DOHH2 (cell line): ENCODE measurements at regions not wholly inside any gene's neighbourhood (a gene's known extent, or its start where the extent isn't known, plus 50 kb on each side); places are given as distances from the start of the nearest gene placed in this dataset.

Source experiments
- H3F3A ChIP-seq: fragments of 200-600 bp; sonication (generic), shearing (Covaris generic); 2 replicates; pipeline ENCODE4 v1.6.0; 2016; ENCODE audit warnings: antibody characterized with exemption, mild to moderate bottlenecking; ENCODE audit not compliant: control insufficient read depth, insufficient read depth
- H3K27ac ChIP-seq: fragments of 200-600 bp; sonication (generic); 2 replicates; pipeline ENCODE4 v1.5.1; 2014; ENCODE audit warnings: low read depth, mild to moderate bottlenecking, low read length, moderate library complexity
- H3K27me3 ChIP-seq: fragments of 200-600 bp; sonication (generic); 2 replicates; pipeline ENCODE4 v1.6.1; 2014; ENCODE audit warnings: mild to moderate bottlenecking, low read length, mixed read lengths; ENCODE audit not compliant: control insufficient read depth
- H3K36me3 ChIP-seq: fragments of 200-600 bp; sonication (generic); 2 replicates; pipeline ENCODE4 v1.6.1; 2014; ENCODE audit warnings: mild to moderate bottlenecking, low read length, moderate library complexity, mixed read lengths; ENCODE audit not compliant: control insufficient read depth
- H3K4me1 ChIP-seq: fragments of 200-600 bp; sonication (generic); 2 replicates; pipeline ENCODE4 v1.6.1; 2014; ENCODE audit warnings: mild to moderate bottlenecking, low read length, mixed read lengths; ENCODE audit not compliant: control insufficient read depth
- H3K4me2 ChIP-seq: fragments of 200-600 bp; sonication (generic); 2 replicates; pipeline ENCODE4 v1.6.0; 2014; ENCODE audit warnings: mild to moderate bottlenecking, low read length, moderate library complexity
- H3K4me3 ChIP-seq: fragments of 200-600 bp; sonication (generic); 2 replicates; pipeline ENCODE4 v1.5.1; 2014; ENCODE audit warnings: mild to moderate bottlenecking, low read length, mixed read lengths
- H3K79me2 ChIP-seq: fragments of 200-600 bp; sonication (generic); 2 replicates; pipeline ENCODE4 v1.6.1; 2014; ENCODE audit warnings: mild to moderate bottlenecking, low read length, mixed read lengths; ENCODE audit not compliant: control insufficient read depth
- H3K9me2 ChIP-seq: fragments of 200-600 bp; sonication (generic); replicated peaks from 2 replicates; pipeline ENCODE4 v1.6.1; 2014; ENCODE audit warnings: mild to moderate bottlenecking, low read length, mixed read lengths; ENCODE audit not compliant: control insufficient read depth
- H3K9me3 ChIP-seq: fragments of 200-600 bp; sonication (generic); 2 replicates; pipeline ENCODE4 v1.6.1; 2014; ENCODE audit warnings: antibody characterized with exemption, low read length, mixed read lengths; ENCODE audit not compliant: control insufficient read depth, insufficient read depth
- H4K20me1 ChIP-seq: fragments of 200-600 bp; sonication (generic); 2 replicates; pipeline ENCODE4 v1.6.0; 2014; ENCODE audit warnings: low read depth, mild to moderate bottlenecking, antibody characterized with exemption, low read length, moderate library complexity; ENCODE audit not compliant: control insufficient read depth, insufficient read depth
- CTCF ChIP-seq: fragments of 200-600 bp; sonication (generic); IDR thresholded peaks from one replicate; pipeline ENCODE4 v1.5.1; 2014; ENCODE audit warnings: antibody characterized with exemption, mild to moderate bottlenecking, low read depth, low read length; ENCODE audit not compliant: poor library complexity, severe bottlenecking
- EZH2phosphoT487 ChIP-seq: fragments of 200-600 bp; sonication (generic); IDR thresholded peaks from 2 replicates; pipeline ENCODE4 v1.6.1; 2017; ENCODE audit warnings: borderline replicate concordance, mild to moderate bottlenecking, antibody characterized with exemption, low read length, moderate library complexity, mixed read lengths

DNA sequence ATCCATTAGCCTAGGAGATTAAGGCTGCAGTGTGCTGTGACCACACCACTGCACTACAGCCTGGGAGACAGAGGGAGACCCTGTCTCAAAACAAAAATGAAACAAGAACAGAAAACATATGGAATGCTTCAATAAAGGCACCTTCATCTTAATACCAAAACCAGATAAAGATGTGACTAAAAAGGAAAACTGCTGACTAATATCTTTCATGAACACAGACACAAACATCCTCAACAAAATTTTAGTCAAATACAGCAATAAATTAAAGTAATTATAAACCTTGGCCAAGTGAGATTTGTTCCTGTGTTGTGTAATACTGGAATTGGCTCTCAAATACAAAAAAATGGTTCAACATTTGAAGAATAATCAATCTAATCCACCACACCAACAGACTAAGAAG is 103.5 kb downstream of the PRR20E start:
- no peaks in the 10 kb centered on the region for H3K9me3 ChIP-seq
- no peaks in the 10 kb centered on the region for H3K27me3 ChIP-seq
- no peak overlapping the region for H3K27ac ChIP-seq
- no peaks in the 10 kb centered on the region for H3F3A ChIP-seq
- no peak for TF ChIP-seq EZH2phosphoT487
- TF ChIP-seq CTCF, result no peak
- H3K4me3 ChIP-seq, result no peak overlapping the region
- H3K4me2 ChIP-seq, result no peak overlapping the region
- H3K9me2 ChIP-seq, result no peaks in the 10 kb centered on the region
- no peaks in the 10 kb centered on the region for H3K36me3 ChIP-seq
- no peaks in the 10 kb centered on the region for H3K79me2 ChIP-seq
- H4K20me1 ChIP-seq, result no peaks in the 10 kb centered on the region
- H3K4me1 ChIP-seq, result no peaks in the 10 kb centered on the region

- no peak overlapping the region for H3K4me3 ChIP-seq
Observed at GRCh38 chr13:57286511-57287098, 119.6 kb downstream of the PRR20E start.

DNA sequence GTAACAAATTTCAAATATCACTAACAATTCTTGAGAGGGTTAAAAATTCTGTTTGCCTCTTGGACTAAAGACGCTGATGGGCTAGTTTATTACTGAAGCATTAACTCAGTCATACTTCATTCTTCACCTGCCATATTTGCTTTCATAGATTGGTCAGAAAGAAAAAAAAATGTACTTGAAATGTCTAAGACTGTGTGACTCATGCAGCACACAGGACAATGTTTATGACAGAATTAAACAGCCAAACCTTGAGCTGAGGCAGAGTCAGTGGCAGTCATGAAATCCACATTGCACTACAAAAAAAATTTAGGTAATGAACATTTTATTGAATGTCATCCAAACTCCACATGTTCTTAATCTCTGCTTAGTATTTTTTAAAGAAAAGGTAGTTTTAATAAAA is 135.6 kb downstream of the PRR20E start:
- TF ChIP-seq CTCF (no peak), EZH2phosphoT487 (no peak)
- Histone ChIP-seq H3K9me2 (no peaks in the 10 kb centered on the region), H3K27ac (no peak overlapping the region)

More at GRCh38 chr13:57286511-57287098, 119.6 kb downstream of the PRR20E start:
- no peaks in the 10 kb centered on the region for H3F3A ChIP-seq
- H3K4me1 ChIP-seq, result no peaks in the 10 kb centered on the region
- H3K79me2 ChIP-seq, result no peaks in the 10 kb centered on the region
- H3K9me2 ChIP-seq, result no peaks in the 10 kb centered on the region
- TF ChIP-seq CTCF (no peak), EZH2phosphoT487 (no peak)
- H3K9me3 ChIP-seq, result no peaks in the 10 kb centered on the region
- H3K4me2 ChIP-seq, result no peak overlapping the region
- no peaks in the 10 kb centered on the region for H3K36me3 ChIP-seq
- H4K20me1 ChIP-seq, result no peaks in the 10 kb centered on the region
- no peak overlapping the region for H3K27ac ChIP-seq
- H3K27me3 ChIP-seq, result no peaks in the 10 kb centered on the region

More for the DNA sequence above, 135.6 kb downstream of the PRR20E start:
- Histone ChIP-seq H3K79me2 (no peaks in the 10 kb centered on the region), H3K4me2 (no peak overlapping the region), H3F3A (no peaks in the 10 kb centered on the region), H4K20me1 (no peaks in the 10 kb centered on the region), H3K27me3 (no peaks in the 10 kb centered on the region), H3K36me3 (no peaks in the 10 kb centered on the region), H3K4me1 (no peaks in the 10 kb centered on the region), H3K4me3 (no peak overlapping the region), H3K9me3 (no peaks in the 10 kb centered on the region)
